ENCODE measurements at regions not wholly inside any gene's neighbourhood (a gene's known extent, or its start where the extent isn't known, plus 50 kb on each side); places are given as distances from the start of the nearest gene placed in this dataset.

DNA sequence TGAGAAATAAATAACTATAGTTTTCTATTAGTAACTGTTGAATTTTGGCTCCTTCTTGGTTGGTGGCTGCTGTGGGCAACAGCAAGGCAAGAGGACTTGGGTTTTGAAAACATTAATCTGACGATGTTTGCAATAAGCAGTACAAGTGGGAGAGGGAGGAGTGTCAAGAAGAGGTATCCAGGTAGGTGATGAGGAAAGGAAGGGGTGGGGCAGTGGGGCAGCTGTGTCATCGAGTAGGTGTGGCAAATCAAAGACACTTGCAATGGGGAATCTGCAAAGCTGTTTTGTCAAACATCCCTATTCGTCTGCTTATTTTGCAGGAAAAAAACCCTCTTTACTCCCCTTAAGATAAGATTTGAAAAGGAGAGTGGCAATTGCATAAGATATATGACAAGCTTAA lies 171.9 kb upstream of the MAP3K7 start:
- DNase-seq (ENCODE audit: low read depth) = no peak
- TF ChIP-seq, protein P1, sequence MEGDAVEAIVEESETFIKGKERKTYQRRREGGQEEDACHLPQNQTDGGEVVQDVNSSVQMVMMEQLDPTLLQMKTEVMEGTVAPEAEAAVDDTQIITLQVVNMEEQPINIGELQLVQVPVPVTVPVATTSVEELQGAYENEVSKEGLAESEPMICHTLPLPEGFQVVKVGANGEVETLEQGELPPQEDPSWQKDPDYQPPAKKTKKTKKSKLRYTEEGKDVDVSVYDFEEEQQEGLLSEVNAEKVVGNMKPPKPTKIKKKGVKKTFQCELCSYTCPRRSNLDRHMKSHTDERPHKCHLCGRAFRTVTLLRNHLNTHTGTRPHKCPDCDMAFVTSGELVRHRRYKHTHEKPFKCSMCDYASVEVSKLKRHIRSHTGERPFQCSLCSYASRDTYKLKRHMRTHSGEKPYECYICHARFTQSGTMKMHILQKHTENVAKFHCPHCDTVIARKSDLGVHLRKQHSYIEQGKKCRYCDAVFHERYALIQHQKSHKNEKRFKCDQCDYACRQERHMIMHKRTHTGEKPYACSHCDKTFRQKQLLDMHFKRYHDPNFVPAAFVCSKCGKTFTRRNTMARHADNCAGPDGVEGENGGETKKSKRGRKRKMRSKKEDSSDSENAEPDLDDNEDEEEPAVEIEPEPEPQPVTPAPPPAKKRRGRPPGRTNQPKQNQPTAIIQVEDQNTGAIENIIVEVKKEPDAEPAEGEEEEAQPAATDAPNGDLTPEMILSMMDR (IDR thresholded peaks at IDR 0.05; ENCODE audit: low read depth, low read length, missing control alignments) = no peak
- H3K4me3 ChIP-seq (ENCODE audit: low read depth, low read length) = no peak overlapping the region

DNA sequence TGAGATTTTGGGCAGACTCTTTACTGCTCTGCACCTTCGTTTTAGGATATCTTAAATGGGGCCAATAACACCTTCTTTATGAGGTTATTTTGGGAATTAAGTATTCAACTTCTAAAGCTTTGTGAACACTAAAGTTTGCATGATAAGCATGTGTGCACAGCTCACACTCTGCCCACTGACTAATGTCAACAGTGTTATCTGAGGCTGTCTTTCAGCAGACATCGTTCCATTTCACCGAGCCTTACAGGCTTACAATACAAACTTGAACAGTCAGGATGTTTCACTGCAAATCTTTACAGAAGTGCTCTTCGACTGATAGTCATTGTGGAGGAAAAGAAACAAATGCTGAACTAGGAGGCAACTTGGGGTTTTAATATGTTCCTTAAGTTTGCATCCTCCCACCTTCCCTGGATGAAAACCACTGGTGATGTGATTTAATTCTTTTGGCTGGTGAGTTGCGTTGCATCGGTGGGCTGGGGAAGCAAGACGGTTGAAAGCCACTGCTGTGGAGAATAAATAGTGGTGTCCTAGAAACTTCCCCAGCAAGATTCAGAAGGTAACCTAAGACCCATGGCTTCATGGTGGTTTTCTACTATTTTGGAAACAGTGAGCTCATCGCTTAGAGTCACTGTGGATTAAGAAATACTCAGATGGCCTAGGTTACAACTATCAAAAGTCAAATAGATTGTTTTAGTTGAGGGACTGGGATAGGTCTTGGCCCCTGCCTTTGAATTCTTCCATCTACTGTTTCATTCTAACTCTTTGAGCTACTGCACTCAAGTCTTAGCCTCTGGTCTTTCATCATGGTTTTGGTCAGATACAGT lies 167.2 kb upstream of the MAP3K7 start:
- no peak for DNase-seq (ENCODE audit: low read depth)
- TF ChIP-seq, protein P1 (IDR thresholded peaks at IDR 0.05; ENCODE audit: low read depth, low read length, missing control alignments) = no peak
- no peak overlapping the region for H3K4me3 ChIP-seq (ENCODE audit: low read depth, low read length)

DNA sequence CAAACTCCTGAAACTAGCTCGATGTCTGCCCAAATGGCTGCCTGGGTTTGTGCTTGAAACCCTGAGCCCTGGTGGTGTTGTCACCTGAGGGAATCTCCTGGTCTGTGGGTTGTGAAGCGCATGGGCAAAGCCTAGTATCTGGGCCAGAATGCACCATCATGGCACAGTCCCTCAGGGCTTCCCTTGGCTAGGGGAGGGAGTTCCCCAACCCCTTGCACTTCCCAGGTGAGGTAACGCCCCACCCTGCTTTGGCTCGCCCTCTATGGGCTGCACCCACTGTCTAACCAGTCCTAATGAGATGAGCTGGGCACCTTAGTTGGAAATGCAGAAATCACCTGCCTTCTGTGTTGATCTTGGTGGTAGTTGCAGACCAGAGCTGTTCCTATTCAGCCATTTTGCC lies 152.9 kb upstream of the MAP3K7 start:
- TF ChIP-seq, protein P1 (IDR thresholded peaks at IDR 0.05; ENCODE audit: low read depth, low read length, missing control alignments) = no peak
- DNase-seq (ENCODE audit: low read depth) = no peak
- H3K4me3 ChIP-seq (ENCODE audit: low read depth, low read length) = no peak overlapping the region

DNA sequence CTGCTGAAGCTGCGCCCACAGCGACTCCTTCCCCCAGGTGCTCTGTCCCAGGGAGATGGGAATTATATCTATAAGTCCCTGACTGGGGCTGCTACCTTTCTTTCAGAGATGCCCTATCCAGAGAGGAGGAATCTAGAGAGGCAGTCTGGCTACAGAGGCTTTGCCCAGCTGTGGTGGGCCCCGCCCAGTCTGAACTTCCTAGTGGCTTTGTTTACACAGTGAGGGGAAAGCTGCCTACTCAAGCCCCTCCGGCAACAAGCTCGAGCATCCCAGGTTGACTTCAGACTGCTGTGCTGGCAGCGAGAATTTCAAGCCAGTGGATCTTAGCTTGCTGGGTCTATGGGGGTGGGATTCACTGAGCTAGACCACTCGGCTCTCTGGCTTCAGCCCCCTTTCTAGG lies 152.5 kb upstream of the MAP3K7 start:
- no peak for DNase-seq (ENCODE audit: low read depth)
- no peak overlapping the region for H3K4me3 ChIP-seq (ENCODE audit: low read depth, low read length)
- TF ChIP-seq, protein P1 (IDR thresholded peaks at IDR 0.05; ENCODE audit: low read depth, low read length, missing control alignments) = no peak

DNA sequence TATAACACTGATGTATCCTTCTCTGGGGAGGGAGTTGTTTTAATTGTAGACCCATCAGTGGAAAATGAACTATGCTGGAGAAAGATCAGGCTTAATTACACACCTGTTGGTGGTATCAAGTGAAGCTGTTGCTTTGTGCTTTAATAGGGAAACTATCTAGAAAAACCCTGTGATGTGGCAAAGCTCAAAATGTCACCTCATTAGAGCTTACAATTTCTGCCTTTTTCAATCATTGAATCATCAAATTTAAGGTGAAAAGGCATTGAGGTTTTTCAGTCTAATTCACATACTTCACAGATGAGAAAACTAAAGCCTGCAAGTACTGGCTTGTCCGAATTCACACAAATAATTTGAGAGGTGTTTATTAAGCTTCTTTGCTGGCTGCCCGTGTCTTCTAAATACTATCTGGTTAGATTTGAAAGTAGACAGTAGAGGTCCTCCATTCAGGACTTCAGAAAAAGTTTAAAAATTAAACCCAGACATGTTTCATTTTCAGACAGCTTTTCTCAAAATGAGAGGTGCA lies 143.3 kb upstream of the MAP3K7 start:
- H3K4me3 ChIP-seq (ENCODE audit: low read depth, low read length) = no peak overlapping the region
- TF ChIP-seq, protein P1 (IDR thresholded peaks at IDR 0.05; ENCODE audit: low read depth, low read length, missing control alignments) = no peak
- DNase-seq (ENCODE audit: low read depth) = no peak

DNA sequence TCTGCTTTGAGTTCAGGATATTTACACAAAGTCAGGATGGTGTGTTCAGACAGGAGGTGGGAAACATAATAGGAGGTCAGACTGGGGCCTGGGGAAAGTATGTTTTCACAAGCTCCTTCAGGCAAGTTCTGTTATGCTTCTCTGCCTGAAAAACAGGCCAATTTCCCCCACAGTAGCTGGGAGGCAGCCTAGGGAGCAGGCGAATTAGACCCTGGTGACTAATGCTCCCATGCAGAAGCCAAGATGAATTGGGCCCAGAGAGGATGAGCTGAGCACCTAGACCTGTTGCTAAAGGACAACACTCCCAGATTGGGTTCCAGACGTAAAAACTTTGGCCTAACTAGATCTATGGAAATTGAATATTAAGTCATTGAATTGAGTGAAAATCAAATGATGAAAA lies 142.2 kb upstream of the MAP3K7 start:
- TF ChIP-seq, protein P1 (IDR thresholded peaks at IDR 0.05; ENCODE audit: low read depth, low read length, missing control alignments) = no peak
- no peak overlapping the region for H3K4me3 ChIP-seq (ENCODE audit: low read depth, low read length)
- no peak for DNase-seq (ENCODE audit: low read depth)

DNA sequence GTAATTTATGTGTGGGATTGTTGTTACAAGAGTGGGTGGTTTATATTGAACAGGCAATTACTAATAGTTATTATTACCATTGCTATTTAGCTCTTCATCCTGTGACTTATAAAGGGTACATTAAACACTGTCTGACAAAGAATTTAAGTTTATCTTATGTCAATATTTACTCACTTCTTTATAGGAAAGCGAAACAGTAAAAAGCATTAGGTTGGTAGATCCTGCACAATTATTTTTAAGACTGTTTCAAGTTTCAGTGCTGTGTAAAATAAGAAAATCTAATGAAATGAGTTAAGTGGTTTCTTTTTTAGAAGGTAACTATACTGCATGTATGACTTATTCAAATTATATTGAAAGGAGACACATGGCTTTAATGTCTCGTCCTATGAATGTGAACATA lies 135.8 kb upstream of the MAP3K7 start:
- no peak for DNase-seq (ENCODE audit: low read depth)
- TF ChIP-seq, protein P1 (IDR thresholded peaks at IDR 0.05; ENCODE audit: low read depth, low read length, missing control alignments) = no peak
- H3K4me3 ChIP-seq (ENCODE audit: low read depth, low read length) = no peak overlapping the region
